SK-N-MC (cell line): ENCODE measurements at regions not wholly inside any gene's neighbourhood (a gene's known extent, or its start where the extent isn't known, plus 50 kb on each side); places are given as distances from the start of the nearest gene placed in this dataset.

Experiments
- EZH2 ChIP-seq: fragments of 200-600 bp; sonication (generic); IDR thresholded peaks from one replicate; pipeline ENCODE4 v1.6.1; 2017; ENCODE audit warnings: antibody characterized with exemption
- POLR2AphosphoS5 ChIP-seq: IDR thresholded peaks from 2 replicates; pipeline ENCODE4 v1.6.1; 2012; ENCODE audit warnings: mild to moderate bottlenecking, low read depth, low read length, borderline replicate concordance

DNA sequence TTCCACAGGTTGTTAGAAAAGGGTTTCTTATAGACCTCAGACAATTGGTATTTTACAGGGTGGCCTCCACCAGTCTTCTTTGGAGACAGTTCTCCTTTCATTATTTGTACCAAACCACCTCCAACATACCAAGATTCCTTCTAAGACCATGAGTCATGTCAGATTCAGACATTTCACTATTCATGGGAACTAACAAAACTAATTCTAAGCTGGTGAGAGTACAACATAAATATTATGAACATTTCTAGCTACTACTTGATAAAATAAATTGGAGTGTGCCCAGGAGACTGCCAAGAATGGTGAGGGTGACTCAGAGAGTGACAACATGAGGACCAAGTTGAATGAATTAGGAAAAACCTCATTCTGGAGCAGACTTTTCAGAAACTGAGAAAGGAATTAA is 494.6 kb upstream of the LRRC4C start:
- TF ChIP-seq EZH2 (no peak), POLR2AphosphoS5 (no peak)
